ENCODE measurements at regions not wholly inside any gene's neighbourhood (a gene's known extent, or its start where the extent isn't known, plus 50 kb on each side); places are given as distances from the start of the nearest gene placed in this dataset.

- TF ChIP-seq CTCF (IDR thresholded peaks at IDR 0.05; ENCODE audit: extremely low read depth in 1 of 2, insufficient read depth in 1 of 2, low read depth in 1 of 2, low read length in 2 of 2) (no peak), EZH2 (IDR thresholded peaks at IDR 0.05; ENCODE audit: borderline replicate concordance, low read depth, low read length, severe bottlenecking) (no peak), MAX (IDR thresholded peaks at IDR 0.05; ENCODE audit: insufficient read depth, insufficient read length) (no peak), POLR2A (IDR thresholded peaks at IDR 0.05; ENCODE audit: low read depth, low read length) (no peak), POLR2AphosphoS5 (IDR thresholded peaks at IDR 0.05; ENCODE audit: insufficient read depth, low read depth, low read length) (no peak), MYC (IDR thresholded peaks at IDR 0.05; ENCODE audit: low read depth, low read length) (no peak)
Observed at GRCh38 chr9:111743275-111743674, 51.5 kb downstream of the SHOC1 start.
